ENCODE measurements at regions not wholly inside any gene's neighbourhood (a gene's known extent, or its start where the extent isn't known, plus 50 kb on each side); places are given as distances from the start of the nearest gene placed in this dataset.

- Histone ChIP-seq H3K27me3 (ENCODE audit: control insufficient read depth, insufficient read depth, low read length) (no peaks in the 10 kb centered on the region), H4K20me1 (ENCODE audit: control insufficient read depth, extremely low read depth, insufficient read depth, low read length) (no peaks in the 10 kb centered on the region), H3K4me1 (ENCODE audit: control insufficient read depth, extremely low read depth, insufficient read depth, low read length) (peaks cover 52% of the 10 kb centered on the region), H3K9me3 (ENCODE audit: control insufficient read depth, insufficient read depth, low read depth, low read length) (no peaks in the 10 kb centered on the region), H3K79me2 (ENCODE audit: control insufficient read depth, insufficient read depth, low read length) (no peaks in the 10 kb centered on the region), H2AFZ (ENCODE audit: low read length) (no peak overlapping the region), H3K4me2 (ENCODE audit: extremely low read depth, insufficient read depth, low read length) (no peak overlapping the region), H3K4me3 (replicated peaks in 1 of 4; ENCODE audit: control extremely low read depth in 1 of 4, insufficient read depth in 1 of 4, low read depth in 3 of 4, low read length in 4 of 4) (no peak overlapping the region), H3K9ac (ENCODE audit: insufficient read depth, low read length) (peak overlapping the region; percentile 10), H3K36me3 (ENCODE audit: control insufficient read depth, insufficient read depth, low read length) (no peaks in the 10 kb centered on the region), H3K27ac (ENCODE audit: insufficient read depth, low read length) (peak overlapping the region; percentile 27)
- peak; percentile 20 to 90 for DNase-seq (ENCODE audit: low read depth in 2 of 2)
- TF ChIP-seq CTCF (conservative IDR thresholded peaks at IDR 0.05 in 1 of 2, IDR thresholded peaks at IDR 0.05 in 1 of 2; ENCODE audit: low read depth in 1 of 2, low read length in 2 of 2) (no peak), EZH2 (IDR thresholded peaks at IDR 0.05; ENCODE audit: low read length, missing control alignments) (no peak)
These were observed 154.5 kb downstream of the ZFP36L2 start for GRCh38 chr2:43071599-43072550.

- H3K9ac ChIP-seq (ENCODE audit: insufficient read depth, low read length) = peak overlapping the region; percentile 10
- no peaks in the 10 kb centered on the region for H4K20me1 ChIP-seq (ENCODE audit: control insufficient read depth, extremely low read depth, insufficient read depth, low read length)
- no peaks in the 10 kb centered on the region for H3K9me3 ChIP-seq (ENCODE audit: control insufficient read depth, insufficient read depth, low read depth, low read length)
- TF ChIP-seq CTCF (conservative IDR thresholded peaks at IDR 0.05 in 1 of 2, IDR thresholded peaks at IDR 0.05 in 1 of 2; ENCODE audit: low read depth in 1 of 2, low read length in 2 of 2) = no peak
- no peak for TF ChIP-seq EZH2 (IDR thresholded peaks at IDR 0.05; ENCODE audit: low read length, missing control alignments)
- peak in 1 of 2 donors; percentile 72 for DNase-seq (ENCODE audit: low read depth in 2 of 2)
- no peaks in the 10 kb centered on the region for H3K27me3 ChIP-seq (ENCODE audit: control insufficient read depth, insufficient read depth, low read length)
- H2AFZ ChIP-seq (ENCODE audit: low read length) = no peak overlapping the region
- no peaks in the 10 kb centered on the region for H3K36me3 ChIP-seq (ENCODE audit: control insufficient read depth, insufficient read depth, low read length)
- H3K4me1 ChIP-seq (ENCODE audit: control insufficient read depth, extremely low read depth, insufficient read depth, low read length) = peaks cover 48% of the 10 kb centered on the region
- no peak overlapping the region for H3K4me2 ChIP-seq (ENCODE audit: extremely low read depth, insufficient read depth, low read length)
- no peak overlapping the region for H3K4me3 ChIP-seq (replicated peaks in 1 of 4; ENCODE audit: control extremely low read depth in 1 of 4, insufficient read depth in 1 of 4, low read depth in 3 of 4, low read length in 4 of 4)
- no peaks in the 10 kb centered on the region for H3K79me2 ChIP-seq (ENCODE audit: control insufficient read depth, insufficient read depth, low read length)
- H3K27ac ChIP-seq (ENCODE audit: insufficient read depth, low read length) = peak overlapping the region; percentile 27
These were observed 155.5 kb downstream of the ZFP36L2 start for GRCh38 chr2:43070676-43071502.

GRCh38 chr2:43070030-43070429 lies 156.4 kb downstream of the ZFP36L2 start:
- no peak overlapping the region for H3K9ac ChIP-seq (ENCODE audit: insufficient read depth, low read length)
- no peak overlapping the region for H2AFZ ChIP-seq (ENCODE audit: low read length)
- H3K79me2 ChIP-seq (ENCODE audit: control insufficient read depth, insufficient read depth, low read length) = no peaks in the 10 kb centered on the region
- no peaks in the 10 kb centered on the region for H4K20me1 ChIP-seq (ENCODE audit: control insufficient read depth, extremely low read depth, insufficient read depth, low read length)
- H3K9me3 ChIP-seq (ENCODE audit: control insufficient read depth, insufficient read depth, low read depth, low read length) = no peaks in the 10 kb centered on the region
- peaks cover 40% of the 10 kb centered on the region for H3K4me1 ChIP-seq (ENCODE audit: control insufficient read depth, extremely low read depth, insufficient read depth, low read length)
- no peak for DNase-seq (ENCODE audit: low read depth in 2 of 2)
- H3K36me3 ChIP-seq (ENCODE audit: control insufficient read depth, insufficient read depth, low read length) = no peaks in the 10 kb centered on the region
- TF ChIP-seq CTCF (conservative IDR thresholded peaks at IDR 0.05 in 1 of 2, IDR thresholded peaks at IDR 0.05 in 1 of 2; ENCODE audit: low read depth in 1 of 2, low read length in 2 of 2) = no peak
- TF ChIP-seq EZH2 (IDR thresholded peaks at IDR 0.05; ENCODE audit: low read length, missing control alignments) = no peak
- H3K27me3 ChIP-seq (ENCODE audit: control insufficient read depth, insufficient read depth, low read length) = no peaks in the 10 kb centered on the region
- H3K4me3 ChIP-seq (replicated peaks in 1 of 4; ENCODE audit: control extremely low read depth in 1 of 4, insufficient read depth in 1 of 4, low read depth in 3 of 4, low read length in 4 of 4) = no peak overlapping the region
- no peak overlapping the region for H3K27ac ChIP-seq (ENCODE audit: insufficient read depth, low read length)
- H3K4me2 ChIP-seq (ENCODE audit: extremely low read depth, insufficient read depth, low read length) = no peak overlapping the region

All from fibroblast of lung (primary cell).